Right cardiac atrium (tissue), 5 donors: ENCODE measurements at regions not wholly inside any gene's neighbourhood (a gene's known extent, or its start where the extent isn't known, plus 50 kb on each side); places are given as distances from the start of the nearest gene placed in this dataset.
"Not testable (repeated sequence)": the region's sequence is repeated elsewhere in the genome, so short reads cannot be mapped to it uniquely, and the experiment has no call there.

ENCODE experiments used
- ATAC-seq, 2 donors: fragments of 200-7000 bp; cut with Tn5 transposase; one replicate each; pipeline versions ENCODE4 v1.8.0 to v1.9.1; 2020; ENCODE audit warnings: moderate library complexity in 2 of 2, mild to moderate bottlenecking in 1 of 2
- DNase-seq, 3 donors: peaks; one replicate each; pipeline ENCODE4 v3.0.0-alpha.2; 2020
- H3K27ac ChIP-seq: one replicate; pipeline ENCODE4 v1.5.1; 2013; ENCODE audit warnings: mild to moderate bottlenecking, low read length, control low read depth, moderate library complexity
- H3K27me3 ChIP-seq: one replicate; pipeline ENCODE4 v1.6.1; 2013; ENCODE audit not compliant: control insufficient read depth, insufficient read depth
- H3K4me1 ChIP-seq: one replicate; pipeline ENCODE4 v1.6.1; 2013; ENCODE audit warnings: low read length; ENCODE audit not compliant: control insufficient read depth, insufficient read depth
- H3K4me3 ChIP-seq: one replicate; pipeline ENCODE4 v1.5.1; 2013; ENCODE audit warnings: low read length, control low read depth
- H3K9me3 ChIP-seq: one replicate; pipeline ENCODE4 v1.6.1; 2013; ENCODE audit warnings: low read length; ENCODE audit not compliant: control insufficient read depth
- WGBS: extraction: QIAGEN DNeasy Blood & Tissue Kit; methylation state at CpG from one replicate; pipeline ENCODE4 v1.1.7; 2013; 5-methylcytosine and 5-hydroxymethylcytosine counted together
- intact Hi-C, 4 donors: fragments of 100-400 bp; cut with DNase I; formaldehyde crosslinking; loops; one replicate each; pipeline versions ENCODE4 v1.11.0 to v1.14.0; 2022 to 2023
- donor health status: healthy with polysubstance abuse.
- donor health status: DM: no; HTN: yes; CAD: no.
- donor health status: DM: no; HTN: no; CAD: no.
- donor health status: DM: no; HTN: yes; CAD: no; lungs with severe emphysema.
- donor health status: DM: yes; HTN: yes; CAD: no.

- H3K9me3 ChIP-seq, H3K4me3 ChIP-seq, DNase-seq, H3K4me1 ChIP-seq, ATAC-seq, intact Hi-C loops, H3K27ac ChIP-seq, H3K27me3 ChIP-seq: not testable (repeated sequence)
- 79% methylated on average over 3 of the region's 6 CpGs for WGBS
These were observed 303.5 kb downstream of the BCL2L11 start for GRCh38 chr2:111424176-111424575.

- intact Hi-C loops, H3K27me3 ChIP-seq, H3K4me1 ChIP-seq, H3K9me3 ChIP-seq, ATAC-seq, H3K4me3 ChIP-seq, DNase-seq, H3K27ac ChIP-seq: not testable (repeated sequence)
- WGBS = 61% methylated on average over 3 of the region's 5 CpGs
These were observed 304.2 kb downstream of the BCL2L11 start for GRCh38 chr2:111424851-111425309.

- WGBS = 97% methylated on average over 4 of the region's 4 CpGs
- ATAC-seq, DNase-seq: not testable (repeated sequence)
These were observed 305.1 kb downstream of the BCL2L11 start for GRCh38 chr2:111425789-111426201.

GRCh38 chr2:111427346-111427745 lies 306.6 kb downstream of the BCL2L11 start:
- H3K9me3 ChIP-seq, H3K4me1 ChIP-seq, H3K4me3 ChIP-seq, H3K27me3 ChIP-seq, H3K27ac ChIP-seq, ATAC-seq, intact Hi-C loops: not testable (repeated sequence)
- WGBS = 88% methylated on average over 4 of the region's 4 CpGs
- DNase-seq = peak in 1 of 3 donors; percentile 7

More at GRCh38 chr2:111425789-111426201, 305.1 kb downstream of the BCL2L11 start:
- H3K9me3 ChIP-seq, intact Hi-C loops, H3K27ac ChIP-seq, H3K4me1 ChIP-seq, H3K27me3 ChIP-seq, H3K4me3 ChIP-seq: not testable (repeated sequence)

- ATAC-seq, H3K9me3 ChIP-seq, H3K4me1 ChIP-seq, H3K27me3 ChIP-seq, H3K4me3 ChIP-seq, DNase-seq, intact Hi-C loops, H3K27ac ChIP-seq: not testable (repeated sequence)
- WGBS = 69% methylated on average over 6 of the region's 6 CpGs
These were observed 308.2 kb downstream of the BCL2L11 start for GRCh38 chr2:111428915-111429314.

- H3K4me1 ChIP-seq, H3K9me3 ChIP-seq, DNase-seq, intact Hi-C loops, H3K4me3 ChIP-seq, ATAC-seq, H3K27ac ChIP-seq, H3K27me3 ChIP-seq: not testable (repeated sequence)
- WGBS = 84% methylated on average over 7 of the region's 8 CpGs
These were observed 308.6 kb downstream of the BCL2L11 start for GRCh38 chr2:111429353-111429752.

GRCh38 chr2:111430817-111431661 lies 310.3 kb downstream of the BCL2L11 start:
- H3K27me3 ChIP-seq, H3K4me3 ChIP-seq, H3K4me1 ChIP-seq, intact Hi-C loops, H3K9me3 ChIP-seq, H3K27ac ChIP-seq: not testable (repeated sequence)
- peak in 2 of 3 donors; percentile 38 to 41 for DNase-seq
- WGBS = 76% methylated on average over 6 of the region's 9 CpGs
- ATAC-seq = peak in 1 of 2 donors; percentile 19

GRCh38 chr2:111432423-111432822 lies 311.7 kb downstream of the BCL2L11 start:
- DNase-seq, H3K27ac ChIP-seq, ATAC-seq, H3K4me3 ChIP-seq, H3K4me1 ChIP-seq, H3K9me3 ChIP-seq, intact Hi-C loops, H3K27me3 ChIP-seq: not testable (repeated sequence)
- 50% methylated on average over 3 of the region's 3 CpGs for WGBS

GRCh38 chr2:111432916-111433499 lies 312.3 kb downstream of the BCL2L11 start:
- H3K27ac ChIP-seq, H3K4me3 ChIP-seq, H3K9me3 ChIP-seq, H3K27me3 ChIP-seq, ATAC-seq, intact Hi-C loops, H3K4me1 ChIP-seq: not testable (repeated sequence)
- peak in 1 of 3 donors; percentile 18 for DNase-seq
- WGBS = 81% methylated on average over 3 of the region's 9 CpGs

- H3K9me3 ChIP-seq, H3K27me3 ChIP-seq, H3K27ac ChIP-seq, H3K4me1 ChIP-seq, H3K4me3 ChIP-seq, ATAC-seq, intact Hi-C loops: not testable (repeated sequence)
- WGBS = 65% methylated on average over 5 of the region's 5 CpGs
- DNase-seq = peak in 1 of 3 donors; percentile 44
These were observed 313.3 kb downstream of the BCL2L11 start for GRCh38 chr2:111433892-111434607.

GRCh38 chr2:111434608-111434939 lies 313.9 kb downstream of the BCL2L11 start:
- not testable (repeated sequence) for ATAC-seq
- WGBS = 96% methylated on average over 3 of the region's 4 CpGs

More at GRCh38 chr2:111434608-111434939, 313.9 kb downstream of the BCL2L11 start:
- H3K27me3 ChIP-seq, H3K9me3 ChIP-seq, H3K27ac ChIP-seq, DNase-seq, intact Hi-C loops, H3K4me3 ChIP-seq, H3K4me1 ChIP-seq: not testable (repeated sequence)
